WTC11 (cell line): ENCODE measurements at regions not wholly inside any gene's neighbourhood (a gene's known extent, or its start where the extent isn't known, plus 50 kb on each side); places are given as distances from the start of the nearest gene placed in this dataset.
A peak's percentile ranks its signal among the peaks of the same experiment; 100 is the strongest.

Experiments
- ATAC-seq: fragments of 200-7000 bp; cut with Tn5 transposase; 2 replicates; pipeline ENCODE4 v1.10.0; 2021; ENCODE audit warnings: mild to moderate bottlenecking, moderate library complexity
- CTCF ChIA-PET: fragments of 300-600 bp; sonication (Branson Sonifier 250); formaldehyde crosslinking; loops from one replicate; lab custom pipeline; 2021; ENCODE audit warnings: antibody characterized with exemption; lab: Charles Lee
- POLR2A ChIA-PET: fragments of 350-600 bp; sonication (Branson Sonifier 250); formaldehyde crosslinking; loops from one replicate; lab custom pipeline; 2021; ENCODE audit warnings: antibody characterized with exemption; lab: Charles Lee
- DNase-seq: peaks from one replicate; pipeline ENCODE4 v3.0.0; 2021; ENCODE audit warnings: low spot score
- H3K27ac Mint-ChIP-seq: 2 replicates; pipeline ENCODE4 v1.8.0; 2021; ENCODE audit warnings: mixed read lengths
- H3K27me3 Mint-ChIP-seq: 2 replicates; pipeline ENCODE4 v1.8.0; 2021; ENCODE audit warnings: low read depth, mild to moderate bottlenecking, moderate library complexity, mixed read lengths
- H3K36me3 Mint-ChIP-seq: 2 replicates; pipeline ENCODE4 v1.8.0; 2021; ENCODE audit warnings: mixed read lengths
- H3K4me1 Mint-ChIP-seq: 2 replicates; pipeline ENCODE4 v1.8.0; 2022; ENCODE audit warnings: mixed read lengths
- H3K4me3 Mint-ChIP-seq: 2 replicates; pipeline ENCODE4 v1.8.0; 2021; ENCODE audit warnings: mild to moderate bottlenecking, moderate library complexity, mixed read lengths
- H3K9me3 Mint-ChIP-seq: 2 replicates; pipeline ENCODE4 v1.8.0; 2021; ENCODE audit warnings: mixed read lengths
- ATF1 ChIP-seq: sonication (generic); formaldehyde crosslinking; IDR thresholded peaks from 2 replicates; pipeline ENCODE4 v1.8.1; 2023; ENCODE audit warnings: mild to moderate bottlenecking, moderate library complexity, missing genetic modification reagents
- ELF4 ChIP-seq: sonication (generic); formaldehyde crosslinking; IDR thresholded peaks from 2 replicates; pipeline ENCODE4 v1.8.1; 2022; ENCODE audit warnings: low read depth, mild to moderate bottlenecking, moderate library complexity, missing genetic modification reagents
- FOXP1 ChIP-seq: sonication (generic); formaldehyde crosslinking; IDR thresholded peaks from 2 replicates; pipeline ENCODE4 v1.8.0; 2022; ENCODE audit warnings: missing genetic modification reagents, mild to moderate bottlenecking, moderate library complexity, borderline replicate concordance
- HMGA2 ChIP-seq: fragments of 250-450 bp; sonication (Bioruptor Pico); IDR thresholded peaks from 2 replicates; pipeline ENCODE4 v1.4.0; 2021; ENCODE audit warnings: mild to moderate bottlenecking, moderate library complexity
- NFE2L1 ChIP-seq: sonication (generic); formaldehyde crosslinking; IDR thresholded peaks from 2 replicates; pipeline ENCODE4 v1.8.1; 2023; ENCODE audit warnings: missing genetic modification reagents
- NR3C1 ChIP-seq: sonication (generic); formaldehyde crosslinking; conservative IDR thresholded peaks from 2 replicates; pipeline ENCODE4 v1.8.1; 2023; ENCODE audit warnings: low read depth, mild to moderate bottlenecking, missing genetic modification reagents
- RELA ChIP-seq: sonication (generic); formaldehyde crosslinking; IDR thresholded peaks from 2 replicates; pipeline ENCODE4 v1.8.1; 2022; ENCODE audit warnings: missing genetic modification reagents, mild to moderate bottlenecking, borderline replicate concordance
- SMAD3 ChIP-seq: sonication (generic); formaldehyde crosslinking; IDR thresholded peaks from 2 replicates; pipeline ENCODE4 v1.8.0; 2022; ENCODE audit warnings: missing genetic modification reagents, mild to moderate bottlenecking, borderline replicate concordance
- TP53 ChIP-seq: sonication (generic); formaldehyde crosslinking; IDR thresholded peaks from 2 replicates; pipeline ENCODE4 v1.8.1; 2023; ENCODE audit warnings: mild to moderate bottlenecking, missing genetic modification reagents
- ZBTB21 ChIP-seq: sonication (generic); formaldehyde crosslinking; IDR thresholded peaks from 2 replicates; pipeline ENCODE4 v1.8.1; 2023; ENCODE audit warnings: mild to moderate bottlenecking, missing genetic modification reagents, borderline replicate concordance
- ZNF138 ChIP-seq: sonication (generic); formaldehyde crosslinking; conservative IDR thresholded peaks from 2 replicates; pipeline ENCODE4 v1.8.1; 2022; ENCODE audit warnings: mild to moderate bottlenecking, moderate library complexity, missing genetic modification reagents
- TF ChIP-seq, protein P1 (sequence below): fragments of 250-450 bp; sonication (Bioruptor Pico); IDR thresholded peaks from 2 replicates; pipeline ENCODE4 v1.8.0; 2021; ENCODE audit warnings: mild to moderate bottlenecking
- TF ChIP-seq, protein P2 (sequence below): fragments of 250-450 bp; sonication (Bioruptor Pico); conservative IDR thresholded peaks from 2 replicates; pipeline ENCODE4 v1.9.0; 2021; ENCODE audit warnings: mild to moderate bottlenecking
- TF ChIP-seq, protein P3 (sequence below): sonication (generic); formaldehyde crosslinking; IDR thresholded peaks from 2 replicates; pipeline ENCODE4 v1.8.1; 2023; ENCODE audit warnings: mild to moderate bottlenecking, missing genetic modification reagents, moderate library complexity
- TF ChIP-seq, protein P4 (sequence below): sonication (generic); formaldehyde crosslinking; conservative IDR thresholded peaks from 2 replicates; pipeline ENCODE4 v1.8.1; 2023; ENCODE audit warnings: mild to moderate bottlenecking, low read depth, missing genetic modification reagents, moderate library complexity
- TF ChIP-seq, protein P5 (sequence below): sonication (generic); formaldehyde crosslinking; conservative IDR thresholded peaks from 2 replicates; pipeline ENCODE4 v1.8.1; 2022; ENCODE audit warnings: mild to moderate bottlenecking, missing genetic modification reagents
- TF ChIP-seq, protein P6 (sequence below): fragments of 250-450 bp; sonication (Bioruptor Pico); IDR thresholded peaks from 2 replicates; pipeline ENCODE4 v2.1.2; 2022; ENCODE audit warnings: mild to moderate bottlenecking, moderate library complexity
- TF ChIP-seq, protein P7 (sequence below): sonication (generic); formaldehyde crosslinking; IDR thresholded peaks from 2 replicates; pipeline ENCODE4 v1.8.0; 2022; ENCODE audit warnings: missing genetic modification reagents
- TF ChIP-seq, protein P8 (sequence below): sonication (generic); formaldehyde crosslinking; IDR thresholded peaks from 2 replicates; pipeline ENCODE4 v1.8.1; 2022; ENCODE audit warnings: mild to moderate bottlenecking, moderate library complexity, missing genetic modification reagents

DNA sequence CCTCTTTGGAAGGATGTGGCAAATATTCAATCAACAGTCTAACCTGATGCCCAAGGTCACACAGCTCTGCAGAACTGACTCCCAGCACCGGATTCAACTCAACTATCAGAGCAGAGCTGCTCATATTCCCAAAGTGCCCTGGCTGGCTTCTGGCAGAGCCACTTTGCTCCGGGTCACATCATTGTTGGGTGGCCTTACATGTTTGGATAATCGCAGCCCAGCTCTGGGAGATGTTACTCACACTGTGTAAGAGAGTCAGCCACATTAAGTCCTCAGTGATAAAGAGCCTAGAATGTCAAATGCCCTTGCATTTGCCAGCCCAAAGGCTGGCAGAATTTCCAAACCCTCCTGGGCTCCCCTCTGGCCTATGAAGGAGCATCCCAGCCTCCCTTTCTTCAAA lies 79.8 kb upstream of the PDE1C start:
- no peak for TF ChIP-seq ZNF138 (CRISPR knock-in tag)
- TF ChIP-seq ELF4 (CRISPR knock-in tag) = no peak
- TF ChIP-seq ZBTB21 (CRISPR knock-in tag) = no peak
- TF ChIP-seq HMGA2 (CRISPR knock-in tag) = no peak
- no peak for TF ChIP-seq ATF1
- TF ChIP-seq, protein P1, sequence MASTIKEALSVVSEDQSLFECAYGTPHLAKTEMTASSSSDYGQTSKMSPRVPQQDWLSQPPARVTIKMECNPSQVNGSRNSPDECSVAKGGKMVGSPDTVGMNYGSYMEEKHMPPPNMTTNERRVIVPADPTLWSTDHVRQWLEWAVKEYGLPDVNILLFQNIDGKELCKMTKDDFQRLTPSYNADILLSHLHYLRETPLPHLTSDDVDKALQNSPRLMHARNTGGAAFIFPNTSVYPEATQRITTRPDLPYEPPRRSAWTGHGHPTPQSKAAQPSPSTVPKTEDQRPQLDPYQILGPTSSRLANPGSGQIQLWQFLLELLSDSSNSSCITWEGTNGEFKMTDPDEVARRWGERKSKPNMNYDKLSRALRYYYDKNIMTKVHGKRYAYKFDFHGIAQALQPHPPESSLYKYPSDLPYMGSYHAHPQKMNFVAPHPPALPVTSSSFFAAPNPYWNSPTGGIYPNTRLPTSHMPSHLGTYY = no peak
- no peak for TF ChIP-seq TP53 (CRISPR knock-in tag)
- TF ChIP-seq NFE2L1 (CRISPR knock-in tag) = no peak
- TF ChIP-seq, protein P2, sequence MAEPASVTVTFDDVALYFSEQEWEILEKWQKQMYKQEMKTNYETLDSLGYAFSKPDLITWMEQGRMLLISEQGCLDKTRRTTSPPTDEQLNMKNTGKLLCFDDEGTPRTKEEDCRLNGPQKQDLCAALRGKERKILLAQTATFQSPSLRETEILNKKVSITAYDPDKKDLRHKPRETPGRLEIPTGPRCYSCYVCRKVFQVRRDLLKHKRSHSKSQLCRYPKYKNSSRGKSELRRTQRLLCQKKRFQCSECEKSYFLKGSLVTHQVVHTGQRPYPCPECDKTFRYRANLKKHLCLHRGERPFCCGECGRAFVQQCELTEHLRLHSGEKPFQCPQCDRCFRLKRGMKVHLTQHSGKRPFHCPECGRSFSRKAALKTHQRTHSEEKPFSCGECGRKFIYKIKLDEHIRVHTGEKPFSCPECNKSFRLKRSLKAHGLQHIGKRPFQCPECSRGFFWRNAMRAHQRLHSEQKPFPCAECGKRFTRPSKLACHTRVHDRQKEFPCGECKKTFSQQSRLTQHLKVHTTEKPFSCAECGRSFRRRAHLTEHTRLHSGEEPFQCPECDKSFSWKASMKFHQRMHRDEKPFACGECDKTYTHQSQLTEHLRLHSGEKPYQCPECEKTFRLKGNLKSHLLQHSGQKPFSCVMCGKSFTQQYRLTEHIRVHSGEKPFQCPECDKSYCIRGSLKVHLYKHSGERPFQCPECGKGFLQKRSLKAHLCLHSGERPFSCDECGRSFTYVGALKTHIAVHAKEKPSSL (CRISPR knock-in tag) = no peak
- no peak for TF ChIP-seq FOXP1 (CRISPR knock-in tag)
- no peak for TF ChIP-seq RELA (CRISPR knock-in tag)
- TF ChIP-seq, protein P3, sequence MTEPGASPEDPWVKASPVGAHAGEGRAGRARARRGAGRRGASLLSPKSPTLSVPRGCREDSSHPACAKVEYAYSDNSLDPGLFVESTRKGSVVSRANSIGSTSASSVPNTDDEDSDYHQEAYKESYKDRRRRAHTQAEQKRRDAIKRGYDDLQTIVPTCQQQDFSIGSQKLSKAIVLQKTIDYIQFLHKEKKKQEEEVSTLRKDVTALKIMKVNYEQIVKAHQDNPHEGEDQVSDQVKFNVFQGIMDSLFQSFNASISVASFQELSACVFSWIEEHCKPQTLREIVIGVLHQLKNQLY (CRISPR knock-in tag) = no peak
- Mint-ChIP-seq H3K27me3 (peaks cover 56% of the 10 kb centered on the region), H3K27ac (no peak overlapping the region), H3K4me3 (no peak overlapping the region), H3K4me1 (peaks cover 28% of the 10 kb centered on the region), H3K9me3 (peaks cover 15% of the 10 kb centered on the region), H3K36me3 (peaks cover 9% of the 10 kb centered on the region; the same call in 1 of the 2 replicates)
- DNase-seq (no peak), ATAC-seq (no peak)
- ChIA-PET POLR2A (no interaction called here), CTCF (interaction anchor here (1.2 to 1.5 kb wide), 4 partner anchors 9 to 387 kb away, joined by 3 to 5 read pairs (median 3); no protein-coding TSS in a partner anchor)

DNA sequence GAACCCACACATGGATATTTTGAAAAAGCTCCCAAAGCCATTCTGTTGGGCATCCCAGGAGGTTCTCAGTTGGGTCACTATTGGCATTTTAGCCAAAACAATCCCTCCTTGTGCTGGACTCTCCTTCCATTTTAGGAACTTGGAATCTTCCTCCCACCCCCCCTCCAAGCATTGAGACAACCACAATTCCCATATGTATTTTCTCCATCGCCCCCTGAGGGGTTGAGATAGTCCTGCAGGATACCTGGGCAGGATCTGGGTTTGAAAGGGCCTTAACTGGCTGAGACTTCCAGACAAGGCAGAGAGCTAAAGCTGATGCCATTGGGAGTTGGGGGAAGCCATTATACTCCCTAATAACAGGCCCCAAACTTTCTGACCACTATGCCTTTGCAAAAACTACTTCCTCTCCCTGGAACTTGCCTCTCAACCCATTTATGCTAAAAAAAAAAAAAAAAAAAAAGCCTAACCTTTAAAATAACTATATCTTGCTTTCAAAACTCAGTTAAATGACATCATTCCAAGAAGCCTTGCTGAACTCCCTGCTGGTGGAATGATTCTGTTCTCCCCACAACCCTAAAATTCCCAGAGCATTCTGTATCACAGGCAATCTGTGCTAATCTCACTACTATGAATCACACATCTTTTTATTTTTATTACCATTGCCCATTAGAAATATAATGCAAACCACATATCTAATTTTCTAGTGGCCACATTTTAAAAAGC lies 77.5 kb upstream of the PDE1C start:
- H3K4me1 Mint-ChIP-seq = peaks cover 28% of the 10 kb centered on the region
- H3K36me3 Mint-ChIP-seq = peaks cover 9% of the 10 kb centered on the region; the same call in 1 of the 2 replicates
- DNase-seq (no peak), ATAC-seq (peak; percentile 50; the same call in 1 of the 2 replicates)
- peaks cover 59% of the 10 kb centered on the region for H3K27me3 Mint-ChIP-seq
- TF ChIP-seq, protein P4, sequence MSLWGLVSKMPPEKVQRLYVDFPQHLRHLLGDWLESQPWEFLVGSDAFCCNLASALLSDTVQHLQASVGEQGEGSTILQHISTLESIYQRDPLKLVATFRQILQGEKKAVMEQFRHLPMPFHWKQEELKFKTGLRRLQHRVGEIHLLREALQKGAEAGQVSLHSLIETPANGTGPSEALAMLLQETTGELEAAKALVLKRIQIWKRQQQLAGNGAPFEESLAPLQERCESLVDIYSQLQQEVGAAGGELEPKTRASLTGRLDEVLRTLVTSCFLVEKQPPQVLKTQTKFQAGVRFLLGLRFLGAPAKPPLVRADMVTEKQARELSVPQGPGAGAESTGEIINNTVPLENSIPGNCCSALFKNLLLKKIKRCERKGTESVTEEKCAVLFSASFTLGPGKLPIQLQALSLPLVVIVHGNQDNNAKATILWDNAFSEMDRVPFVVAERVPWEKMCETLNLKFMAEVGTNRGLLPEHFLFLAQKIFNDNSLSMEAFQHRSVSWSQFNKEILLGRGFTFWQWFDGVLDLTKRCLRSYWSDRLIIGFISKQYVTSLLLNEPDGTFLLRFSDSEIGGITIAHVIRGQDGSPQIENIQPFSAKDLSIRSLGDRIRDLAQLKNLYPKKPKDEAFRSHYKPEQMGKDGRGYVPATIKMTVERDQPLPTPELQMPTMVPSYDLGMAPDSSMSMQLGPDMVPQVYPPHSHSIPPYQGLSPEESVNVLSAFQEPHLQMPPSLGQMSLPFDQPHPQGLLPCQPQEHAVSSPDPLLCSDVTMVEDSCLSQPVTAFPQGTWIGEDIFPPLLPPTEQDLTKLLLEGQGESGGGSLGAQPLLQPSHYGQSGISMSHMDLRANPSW (CRISPR knock-in tag) = no peak
- TF ChIP-seq SMAD3 (CRISPR knock-in tag) (no peak), FOXP1 (CRISPR knock-in tag) (no peak), TP53 (CRISPR knock-in tag) (no peak), NR3C1 (no peak)
- TF ChIP-seq, protein P5, sequence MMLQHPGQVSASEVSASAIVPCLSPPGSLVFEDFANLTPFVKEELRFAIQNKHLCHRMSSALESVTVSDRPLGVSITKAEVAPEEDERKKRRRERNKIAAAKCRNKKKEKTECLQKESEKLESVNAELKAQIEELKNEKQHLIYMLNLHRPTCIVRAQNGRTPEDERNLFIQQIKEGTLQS (CRISPR knock-in tag) = no peak
- TF ChIP-seq, protein P6, sequence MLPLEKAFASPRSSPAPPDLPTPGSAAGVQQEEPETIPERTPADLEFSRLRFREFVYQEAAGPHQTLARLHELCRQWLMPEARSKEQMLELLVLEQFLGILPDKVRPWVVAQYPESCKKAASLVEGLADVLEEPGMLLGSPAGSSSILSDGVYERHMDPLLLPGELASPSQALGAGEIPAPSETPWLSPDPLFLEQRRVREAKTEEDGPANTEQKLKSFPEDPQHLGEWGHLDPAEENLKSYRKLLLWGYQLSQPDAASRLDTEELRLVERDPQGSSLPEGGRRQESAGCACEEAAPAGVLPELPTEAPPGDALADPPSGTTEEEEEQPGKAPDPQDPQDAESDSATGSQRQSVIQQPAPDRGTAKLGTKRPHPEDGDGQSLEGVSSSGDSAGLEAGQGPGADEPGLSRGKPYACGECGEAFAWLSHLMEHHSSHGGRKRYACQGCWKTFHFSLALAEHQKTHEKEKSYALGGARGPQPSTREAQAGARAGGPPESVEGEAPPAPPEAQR = no peak
- TF ChIP-seq, protein P7, sequence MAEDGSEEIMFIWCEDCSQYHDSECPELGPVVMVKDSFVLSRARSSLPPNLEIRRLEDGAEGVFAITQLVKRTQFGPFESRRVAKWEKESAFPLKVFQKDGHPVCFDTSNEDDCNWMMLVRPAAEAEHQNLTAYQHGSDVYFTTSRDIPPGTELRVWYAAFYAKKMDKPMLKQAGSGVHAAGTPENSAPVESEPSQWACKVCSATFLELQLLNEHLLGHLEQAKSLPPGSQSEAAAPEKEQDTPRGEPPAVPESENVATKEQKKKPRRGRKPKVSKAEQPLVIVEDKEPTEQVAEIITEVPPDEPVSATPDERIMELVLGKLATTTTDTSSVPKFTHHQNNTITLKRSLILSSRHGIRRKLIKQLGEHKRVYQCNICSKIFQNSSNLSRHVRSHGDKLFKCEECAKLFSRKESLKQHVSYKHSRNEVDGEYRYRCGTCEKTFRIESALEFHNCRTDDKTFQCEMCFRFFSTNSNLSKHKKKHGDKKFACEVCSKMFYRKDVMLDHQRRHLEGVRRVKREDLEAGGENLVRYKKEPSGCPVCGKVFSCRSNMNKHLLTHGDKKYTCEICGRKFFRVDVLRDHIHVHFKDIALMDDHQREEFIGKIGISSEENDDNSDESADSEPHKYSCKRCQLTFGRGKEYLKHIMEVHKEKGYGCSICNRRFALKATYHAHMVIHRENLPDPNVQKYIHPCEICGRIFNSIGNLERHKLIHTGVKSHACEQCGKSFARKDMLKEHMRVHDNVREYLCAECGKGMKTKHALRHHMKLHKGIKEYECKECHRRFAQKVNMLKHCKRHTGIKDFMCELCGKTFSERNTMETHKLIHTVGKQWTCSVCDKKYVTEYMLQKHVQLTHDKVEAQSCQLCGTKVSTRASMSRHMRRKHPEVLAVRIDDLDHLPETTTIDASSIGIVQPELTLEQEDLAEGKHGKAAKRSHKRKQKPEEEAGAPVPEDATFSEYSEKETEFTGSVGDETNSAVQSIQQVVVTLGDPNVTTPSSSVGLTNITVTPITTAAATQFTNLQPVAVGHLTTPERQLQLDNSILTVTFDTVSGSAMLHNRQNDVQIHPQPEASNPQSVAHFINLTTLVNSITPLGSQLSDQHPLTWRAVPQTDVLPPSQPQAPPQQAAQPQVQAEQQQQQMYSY (CRISPR knock-in tag) = no peak
- TF ChIP-seq, protein P8, sequence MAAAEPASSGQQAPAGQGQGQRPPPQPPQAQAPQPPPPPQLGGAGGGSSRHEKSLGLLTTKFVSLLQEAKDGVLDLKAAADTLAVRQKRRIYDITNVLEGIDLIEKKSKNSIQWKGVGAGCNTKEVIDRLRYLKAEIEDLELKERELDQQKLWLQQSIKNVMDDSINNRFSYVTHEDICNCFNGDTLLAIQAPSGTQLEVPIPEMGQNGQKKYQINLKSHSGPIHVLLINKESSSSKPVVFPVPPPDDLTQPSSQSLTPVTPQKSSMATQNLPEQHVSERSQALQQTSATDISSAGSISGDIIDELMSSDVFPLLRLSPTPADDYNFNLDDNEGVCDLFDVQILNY = no peak
- ChIA-PET CTCF (interaction anchor here (0.7 kb wide), 2 partner anchors 17 to 332 kb away, joined by 4 to 5 read pairs; no protein-coding TSS in a partner anchor), POLR2A (no interaction called here)
- no peak overlapping the region for H3K27ac Mint-ChIP-seq
- peaks cover 15% of the 10 kb centered on the region for H3K9me3 Mint-ChIP-seq
- no peak overlapping the region for H3K4me3 Mint-ChIP-seq
